K562 (cell line): ENCODE measurements at regions not wholly inside any gene's neighbourhood (a gene's known extent, or its start where the extent isn't known, plus 50 kb on each side); places are given as distances from the start of the nearest gene placed in this dataset.

ENCODE experiments used
- ATAC-seq: fragments of 200-7000 bp; cut with Tn5 transposase; 3 replicates; pipeline ENCODE4 v1.9.1; 2020; ENCODE audit warnings: moderate library complexity
- BruUV-seq: library from RNA; stranded (reverse); fragments of 400-500 nt; replicated peaks from 2 replicates; lab custom pipeline; 2021; lab: Mats Ljungman, UMichigan
- CTCF ChIA-PET: fragments of 300-600 bp; formaldehyde crosslinking; extraction: SDS; loops from one replicate; lab custom pipeline; 2021; ENCODE audit warnings: low intra/inter-chr PET ratio; lab: Yijun Ruan, JAX
- POLR2A ChIA-PET: fragments of 300-600, 350-650 bp; sonication (Branson Sonifier 250); formaldehyde crosslinking; extraction: SDS; loops from one replicate; lab custom pipeline; 2021; ENCODE audit warnings: antibody characterized with exemption, inconsistent platforms; lab: Yijun Ruan, JAX
- DNase-seq, 4 experiments: peaks; one replicate each; pipeline versions ENCODE4 v3.0.0 to v3.0.0-alpha.2; 2011 to 2018; ENCODE audit warnings: low spot score in 3 of 4, mixed read lengths in 3 of 4; ENCODE audit errors: extremely low read depth in 1 of 4
- FAIRE-seq: peaks from 2 replicates; lab custom pipeline; 2011; peaks lifted over from hg19 to GRCh38; lab: Jason Lieb, UNC
- H2AFZ ChIP-seq: 2 replicates; pipeline ENCODE4 v1.6.0; 2011; ENCODE audit warnings: low read depth, low read length, control low read depth, inconsistent platforms
- H3K27ac ChIP-seq: fragments of 200-600 bp; 3 replicates; pipeline ENCODE4 v1.8.0; 2011; ENCODE audit warnings: low read depth, mild to moderate bottlenecking, control low read depth, inconsistent platforms, low read length, moderate library complexity, mixed read lengths; ENCODE audit errors: extremely low read depth
- H3K27me3 ChIP-seq, 2 experiments: fragments of 300-600 bp in 1 of 2; 2 replicates in 1 of 2; 3 replicates in 1 of 2; pipeline versions ENCODE4 v1.6.0 to v1.8.0; 2011; ENCODE audit warnings: inconsistent platforms in 2 of 2, low read length in 2 of 2, mild to moderate bottlenecking in 1 of 2, mixed read lengths in 1 of 2, moderate library complexity in 1 of 2; ENCODE audit not compliant: control insufficient read depth in 2 of 2, insufficient read depth in 2 of 2
- H3K36me3 ChIP-seq: fragments of 300-600 bp; 3 replicates; pipeline ENCODE4 v1.8.0; 2011; ENCODE audit warnings: mild to moderate bottlenecking, low read length, inconsistent platforms; ENCODE audit not compliant: control insufficient read depth, insufficient read depth
- H3K4me1 ChIP-seq, 2 experiments: fragments of 200-600 bp in 1 of 2; replicated peaks in 1 of 2; 2 replicates in 1 of 2; 3 replicates in 1 of 2; pipeline versions ENCODE4 v1.5.1 to v1.8.0; 2011; ENCODE audit warnings: inconsistent platforms in 2 of 2, low read length in 2 of 2, mild to moderate bottlenecking in 1 of 2, mixed read lengths in 1 of 2, moderate library complexity in 1 of 2; ENCODE audit not compliant: control insufficient read depth in 2 of 2, insufficient read depth in 2 of 2
- H3K4me2 ChIP-seq: 2 replicates; pipeline ENCODE4 v1.6.1; 2011; ENCODE audit warnings: low read length, control low read depth, inconsistent platforms, mixed read lengths; ENCODE audit not compliant: insufficient read depth
- H3K4me3 ChIP-seq: fragments of 200-600 bp; sonication (generic), shearing (Covaris generic); 2 replicates; pipeline ENCODE4 v1.5.1; 2016; ENCODE audit warnings: control low read depth, inconsistent platforms
- H3K79me2 ChIP-seq: fragments of 200-600 bp; 3 replicates; pipeline ENCODE4 v1.8.0; 2011; ENCODE audit warnings: low read length, inconsistent platforms; ENCODE audit not compliant: control insufficient read depth, insufficient read depth
- H3K9ac ChIP-seq, 2 experiments: 2 replicates each; pipeline versions ENCODE4 v1.6.0 to v1.6.1; 2011; ENCODE audit warnings: low read depth in 2 of 2, low read length in 2 of 2, control low read depth in 1 of 2, inconsistent platforms in 1 of 2, mild to moderate bottlenecking in 1 of 2, mixed read lengths in 1 of 2; ENCODE audit not compliant: insufficient read depth in 1 of 2
- H3K9me1 ChIP-seq: one replicate; pipeline ENCODE4 v1.6.0; 2011; ENCODE audit warnings: inconsistent platforms, mild to moderate bottlenecking, low read length, moderate library complexity; ENCODE audit not compliant: control insufficient read depth, insufficient read depth
- H3K9me3 ChIP-seq: replicated peaks from 2 replicates; pipeline ENCODE4 v1.5.1; 2011; ENCODE audit warnings: low read depth, low read length, inconsistent platforms; ENCODE audit not compliant: control insufficient read depth, insufficient read depth
- H4K20me1 ChIP-seq: replicated peaks from 2 replicates; pipeline ENCODE4 v1.6.1; 2011; ENCODE audit warnings: low read length, inconsistent platforms, mixed read lengths; ENCODE audit not compliant: control insufficient read depth, insufficient read depth
- ATF4 ChIP-seq: fragments of 450-650 bp; formaldehyde crosslinking; IDR thresholded peaks from 2 replicates; pipeline ENCODE4 v1.4.0; 2022; ENCODE audit warnings: mild to moderate bottlenecking, moderate library complexity
- GABPB1 ChIP-seq: sonication (generic); formaldehyde crosslinking; IDR thresholded peaks from 2 replicates; pipeline ENCODE4 v1.8.0; 2022; ENCODE audit warnings: mild to moderate bottlenecking, missing genetic modification reagents
- ID3 ChIP-seq, 2 experiments: fragments of 250-450 bp in 1 of 2; fragments of 450-650 bp in 1 of 2; sonication (Bioruptor Pico) in 1 of 2; IDR thresholded peaks; 2 replicates each; pipeline versions ENCODE4 v1.6.1 to v1.8.0; 2016 to 2021; ENCODE audit warnings: mild to moderate bottlenecking in 2 of 2, moderate library complexity in 2 of 2, missing compliant biosample characterization in 1 of 2, missing genetic modification characterization in 1 of 2
- MEF2A ChIP-seq: IDR thresholded peaks from 2 replicates; pipeline ENCODE4 v1.6.1; 2011; ENCODE audit warnings: low read depth, mild to moderate bottlenecking, low read length, moderate library complexity; ENCODE audit not compliant: control insufficient read depth
- PURB ChIP-seq: sonication (generic); formaldehyde crosslinking; IDR thresholded peaks from 2 replicates; pipeline ENCODE4 v1.9.0; 2021; ENCODE audit warnings: low read depth, mild to moderate bottlenecking, missing genetic modification reagents
- RFX7 ChIP-seq: fragments of 250-450 bp; sonication (Bioruptor Pico); IDR thresholded peaks from 2 replicates; pipeline ENCODE4 v1.5.1; 2021; ENCODE audit warnings: mild to moderate bottlenecking
- SMAD3 ChIP-seq: fragments of 450-650 bp; formaldehyde crosslinking; conservative IDR thresholded peaks from 2 replicates; pipeline ENCODE4 v1.4.0; 2020; ENCODE audit warnings: mild to moderate bottlenecking
- SOX6 ChIP-seq: fragments of 450-650 bp; IDR thresholded peaks from 2 replicates; pipeline ENCODE4 v1.6.1; 2014; ENCODE audit warnings: mild to moderate bottlenecking
- STAT5A ChIP-seq: IDR thresholded peaks from 2 replicates; pipeline ENCODE4 v1.6.1; 2012; ENCODE audit warnings: low read length, inconsistent platforms, borderline replicate concordance
- TCF7L2 ChIP-seq: fragments of 150-350 bp; IDR thresholded peaks from 2 replicates; pipeline ENCODE4 v1.6.1; 2016; ENCODE audit warnings: low read depth, mild to moderate bottlenecking, low read length, moderate library complexity
- TFE3 ChIP-seq: fragments of 450-650 bp; formaldehyde crosslinking; IDR thresholded peaks from 2 replicates; pipeline ENCODE4 v1.4.0; 2020; ENCODE audit warnings: mild to moderate bottlenecking, mixed read lengths
- XRCC4 ChIP-seq: IDR thresholded peaks from one replicate; pipeline ENCODE4 v1.6.1; 2011; ENCODE audit not compliant: insufficient read depth, insufficient read length; ENCODE audit errors: extremely low read depth
- WGBS: fragments of 100-300 bp; shearing (Covaris generic); methylation state at CpG from one replicate; pipeline ENCODE4 v1.1.6; 2016; ENCODE audit warnings: low coverage, mixed read lengths; ENCODE audit not compliant: insufficient coverage; ENCODE audit errors: missing lambda C conversion rate; 5-methylcytosine and 5-hydroxymethylcytosine counted together
- in situ Hi-C: fragments of 300-500 bp; cut with MboI; formaldehyde crosslinking; loops from 4 replicates; pipeline ENCODE4 v1.15.0; 2018; ENCODE audit warnings: inconsistent platforms, mixed read lengths
- intact Hi-C: fragments of 100-400 bp; cut with micrococcal nuclease; formaldehyde crosslinking; loops from 2 replicates; pipeline ENCODE4 v1.14.2; 2022

GRCh38 chr5:176731506-176732160 is 78.7 kb upstream of the UNC5A start (continued):
- TF ChIP-seq STAT5A (no peak), SOX6 (no peak), XRCC4 (no peak), SMAD3 (CRISPR knock-in tag) (no peak), ATF4 (CRISPR knock-in tag) (no peak), PURB (no peak), TFE3 (CRISPR knock-in tag) (no peak)

GRCh38 chr5:176732306-176732705 is 78.1 kb upstream of the UNC5A start:
- Histone ChIP-seq H3K27ac (no peak overlapping the region), H3K9ac (no peak overlapping the region), H3K9me3 (no peaks in the 10 kb centered on the region; the same call in 1 of the 2 replicates)
- in situ Hi-C loops: no loop called here
- no peak for ATAC-seq
- TF ChIP-seq TCF7L2: no peak
- no peak for TF ChIP-seq ID3 (CRISPR knock-in tag; IDR thresholded peaks at IDR 0.05)
- TF ChIP-seq ID3 (tag; IDR thresholded peaks at IDR 0.05): no peak
- TF ChIP-seq RFX7 (CRISPR knock-in tag): no peak
- TF ChIP-seq GABPB1 (CRISPR knock-in tag): 0 out of 2 replicates have a peak, but pooled peaks have one; percentile 17
- no peak for TF ChIP-seq MEF2A
- TF ChIP-seq, all 486 proteins: peak for 1
- DNase-seq: no peak
- Histone ChIP-seq H4K20me1 (peaks cover 7% of the 10 kb centered on the region), H3K4me1 (peaks cover 0 to 11% of the 10 kb centered on the region in 2 experiments; a peak in 2 of 5 replicates), H3K9me1 (no peaks in the 10 kb centered on the region), H3K4me2 (no peak overlapping the region), H3K79me2 (no peaks in the 10 kb centered on the region), H2AFZ (no peak overlapping the region), H3K4me3 (no peak overlapping the region), H3K27me3 (peaks cover 65 to 90% of the 10 kb centered on the region in 2 experiments), H3K36me3 (no peaks in the 10 kb centered on the region)
- CTCF ChIA-PET: interaction anchor here (0.7 kb wide), 1 partner anchor 1002 kb away, joined by 4 read pairs; no protein-coding TSS in a partner anchor
- no peak for FAIRE-seq
- POLR2A ChIA-PET: interaction anchor here (1.1 kb wide), 1 partner anchor 19 kb away, joined by 3 read pairs; no protein-coding TSS in a partner anchor
- no TSS peak for BruUV-seq
- WGBS: 8% methylated on average over 13 of the region's 13 CpGs
- intact Hi-C loops: no loop called here
